CD4-positive, alpha-beta T cell (primary cell): ENCODE measurements at regions not wholly inside any gene's neighbourhood (a gene's known extent, or its start where the extent isn't known, plus 50 kb on each side); places are given as distances from the start of the nearest gene placed in this dataset.

ENCODE experiments used
- ATAC-seq: fragments of 200-7000 bp; cut with Tn5 transposase; one replicate; pipeline ENCODE4 v1.10.0; 2022; ENCODE audit warnings: mild to moderate bottlenecking; ENCODE audit not compliant: poor library complexity
- CTCF ChIA-PET: fragments of 350-600 bp; sonication (Branson Sonifier 250); formaldehyde crosslinking; loops from one replicate; lab custom pipeline; 2021; ENCODE audit warnings: antibody characterized with exemption, inconsistent platforms; lab: Charles Lee
- POLR2A ChIA-PET: fragments of 350-600 bp; sonication (Branson Sonifier 250); formaldehyde crosslinking; loops from one replicate; lab custom pipeline; 2021; ENCODE audit warnings: antibody characterized with exemption, inconsistent platforms; lab: Charles Lee
- DNase-seq, 14 experiments: peaks; one replicate each; pipeline ENCODE4 v3.0.0-alpha.2; 2013 to 2020; ENCODE audit warnings: mixed read lengths in 2 of 14
- H3K27ac ChIP-seq, 2 donors: one replicate each; pipeline versions ENCODE4 v1.5.1 to v1.7.0; 2013; ENCODE audit warnings: low read length in 2 of 2, low read depth in 1 of 2, mild to moderate bottlenecking in 1 of 2
- H3K27me3 ChIP-seq, 2 experiments: 1 replicate in 1 of 2; 2 replicates in 1 of 2; pipeline versions ENCODE4 v1.6.1 to v1.7.0; 2013; ENCODE audit warnings: low read length in 2 of 2, control low read depth in 1 of 2, mild to moderate bottlenecking in 1 of 2, moderate library complexity in 1 of 2; ENCODE audit not compliant: insufficient read depth in 2 of 2, control insufficient read depth in 1 of 2
- H3K36me3 ChIP-seq: one replicate; pipeline ENCODE4 v1.6.1; 2013; ENCODE audit warnings: low read length, control low read depth; ENCODE audit not compliant: insufficient read depth
- H3K4me1 ChIP-seq: one replicate; pipeline ENCODE4 v1.6.1; 2013; ENCODE audit warnings: low read length, control low read depth; ENCODE audit not compliant: insufficient read depth
- H3K4me3 ChIP-seq: one replicate; pipeline ENCODE4 v1.5.1; 2013; ENCODE audit warnings: mild to moderate bottlenecking, low read length, moderate library complexity
- H3K9me3 ChIP-seq, 2 experiments: 1 replicate in 1 of 2; 2 replicates in 1 of 2; pipeline versions ENCODE4 v1.6.1 to v1.7.0; 2013; ENCODE audit warnings: low read length in 2 of 2, mild to moderate bottlenecking in 2 of 2, control low read depth in 1 of 2, moderate library complexity in 1 of 2; ENCODE audit not compliant: control insufficient read depth in 1 of 2, insufficient read depth in 1 of 2
- H3K27ac Mint-ChIP-seq: one replicate; pipeline ENCODE4 v1.8.0; 2020; ENCODE audit warnings: mixed read lengths
- H3K27me3 Mint-ChIP-seq: one replicate; pipeline ENCODE4 v1.8.0; 2021; ENCODE audit warnings: mixed read lengths
- H3K36me3 Mint-ChIP-seq: one replicate; pipeline ENCODE4 v1.8.0; 2021; ENCODE audit warnings: low read depth, mixed read lengths
- H3K4me1 Mint-ChIP-seq: one replicate; pipeline ENCODE4 v1.8.0; 2021; ENCODE audit warnings: low read depth, mixed read lengths
- H3K4me3 Mint-ChIP-seq: one replicate; pipeline ENCODE4 v1.8.0; 2020; ENCODE audit warnings: mild to moderate bottlenecking, mixed read lengths
- H3K9me3 Mint-ChIP-seq: one replicate; pipeline ENCODE4 v1.8.0; 2020; ENCODE audit warnings: mixed read lengths
- intact Hi-C, 2 experiments: fragments of 100-400 bp; cut with DNase I in 1 of 2; cut with micrococcal nuclease in 1 of 2; formaldehyde crosslinking; loops; one replicate each; pipeline versions ENCODE4 v1.15.1 to v1.9.0; 2023 to 2025; cut with DNase I, micrococcal nuclease
- TF ChIP-seq, protein P1 (sequence below): fragments of 200-600 bp; IDR thresholded peaks from one replicate; pipeline ENCODE4 v1.8.0; 2022; ENCODE audit warnings: antibody characterized with exemption, mild to moderate bottlenecking

DNA sequence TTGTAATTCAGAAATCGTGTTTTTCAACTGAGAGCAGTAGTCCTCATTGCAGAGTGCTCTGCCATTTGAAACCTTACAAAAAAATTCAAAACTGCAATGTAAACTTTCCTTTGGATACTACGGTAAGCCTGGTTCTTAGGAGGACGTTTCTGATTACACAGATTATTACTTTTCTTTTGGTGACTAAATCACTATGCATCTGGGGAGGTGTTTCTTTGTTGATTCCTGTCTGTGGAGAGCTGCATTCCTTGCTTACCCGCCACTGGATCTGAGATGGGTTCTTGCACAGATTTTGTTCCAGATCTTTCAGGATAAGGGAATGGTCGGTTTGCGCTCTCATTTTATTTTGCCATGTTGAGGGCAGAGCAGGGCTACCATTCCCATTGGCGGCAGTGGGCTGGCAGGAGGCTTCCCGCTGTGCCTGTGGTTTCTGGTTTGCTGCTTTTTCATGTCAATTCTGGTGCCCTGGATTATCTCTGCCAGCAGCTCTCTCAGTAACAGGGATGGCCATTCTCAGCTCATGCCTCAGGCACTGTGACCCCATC, 485.1 kb downstream of the GLRX3 start:
- ATAC-seq (no peak), DNase-seq (no peak)
- Mint-ChIP-seq H3K4me3 (no peak overlapping the region), H3K27ac (no peak overlapping the region), H3K27me3 (peaks cover 45% of the 10 kb centered on the region), H3K36me3 (no peaks in the 10 kb centered on the region), H3K9me3 (no peaks in the 10 kb centered on the region), H3K4me1 (no peaks in the 10 kb centered on the region)
- CTCF ChIA-PET, result no interaction called here
- Histone ChIP-seq H3K36me3 (no peaks in the 10 kb centered on the region), H3K27ac (no peak overlapping the region), H3K9me3 (peaks cover 0 to 17% of the 10 kb centered on the region in 2 experiments), H3K27me3 (no peaks in the 10 kb centered on the region), H3K4me3 (no peak overlapping the region), H3K4me1 (no peaks in the 10 kb centered on the region)
- POLR2A ChIA-PET, result no interaction called here
- intact Hi-C loops, result no loop called here
- TF ChIP-seq, protein P1, sequence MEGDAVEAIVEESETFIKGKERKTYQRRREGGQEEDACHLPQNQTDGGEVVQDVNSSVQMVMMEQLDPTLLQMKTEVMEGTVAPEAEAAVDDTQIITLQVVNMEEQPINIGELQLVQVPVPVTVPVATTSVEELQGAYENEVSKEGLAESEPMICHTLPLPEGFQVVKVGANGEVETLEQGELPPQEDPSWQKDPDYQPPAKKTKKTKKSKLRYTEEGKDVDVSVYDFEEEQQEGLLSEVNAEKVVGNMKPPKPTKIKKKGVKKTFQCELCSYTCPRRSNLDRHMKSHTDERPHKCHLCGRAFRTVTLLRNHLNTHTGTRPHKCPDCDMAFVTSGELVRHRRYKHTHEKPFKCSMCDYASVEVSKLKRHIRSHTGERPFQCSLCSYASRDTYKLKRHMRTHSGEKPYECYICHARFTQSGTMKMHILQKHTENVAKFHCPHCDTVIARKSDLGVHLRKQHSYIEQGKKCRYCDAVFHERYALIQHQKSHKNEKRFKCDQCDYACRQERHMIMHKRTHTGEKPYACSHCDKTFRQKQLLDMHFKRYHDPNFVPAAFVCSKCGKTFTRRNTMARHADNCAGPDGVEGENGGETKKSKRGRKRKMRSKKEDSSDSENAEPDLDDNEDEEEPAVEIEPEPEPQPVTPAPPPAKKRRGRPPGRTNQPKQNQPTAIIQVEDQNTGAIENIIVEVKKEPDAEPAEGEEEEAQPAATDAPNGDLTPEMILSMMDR, result no peak

DNA sequence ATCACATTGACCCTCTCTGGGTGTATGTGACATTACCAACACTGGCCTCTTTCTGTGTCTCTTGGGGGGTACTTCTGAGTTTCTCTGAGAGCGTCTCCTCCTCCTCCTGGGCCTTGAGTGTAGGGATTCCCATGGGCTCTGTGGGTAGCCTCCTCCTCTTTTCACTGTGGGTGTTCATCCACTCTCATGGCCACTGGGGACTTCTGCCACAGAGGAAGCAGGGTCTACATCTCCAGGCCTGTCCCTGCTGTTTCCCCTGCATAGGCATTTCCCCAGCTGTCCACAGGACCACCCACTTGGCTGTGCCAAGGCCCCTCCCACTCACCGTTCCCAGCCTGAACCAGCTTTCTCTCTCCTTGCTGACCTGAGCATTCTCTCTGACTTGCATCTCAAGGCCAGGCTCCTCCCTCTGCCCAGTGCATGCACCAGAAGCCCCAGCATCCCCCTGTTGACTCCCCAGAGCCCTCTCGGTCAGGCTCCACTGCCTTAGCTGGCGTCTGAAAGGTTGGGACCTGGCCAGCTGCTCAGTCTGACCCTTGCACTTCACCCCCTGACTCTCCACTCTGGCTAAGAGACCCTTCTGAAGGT, 487.6 kb downstream of the GLRX3 start:
- Mint-ChIP-seq H3K9me3 (no peaks in the 10 kb centered on the region), H3K27me3 (peaks cover 37% of the 10 kb centered on the region), H3K27ac (no peak overlapping the region), H3K36me3 (no peaks in the 10 kb centered on the region), H3K4me3 (no peak overlapping the region), H3K4me1 (no peaks in the 10 kb centered on the region)
- TF ChIP-seq, protein P1, result no peak
- ATAC-seq (no peak), DNase-seq (no peak)
- Histone ChIP-seq H3K27me3 (no peaks in the 10 kb centered on the region), H3K36me3 (no peaks in the 10 kb centered on the region), H3K27ac (no peak overlapping the region), H3K4me1 (no peaks in the 10 kb centered on the region), H3K4me3 (no peak overlapping the region), H3K9me3 (peaks cover 0 to 17% of the 10 kb centered on the region in 2 experiments)
- CTCF ChIA-PET, result no interaction called here
- POLR2A ChIA-PET, result no interaction called here
- intact Hi-C loops, result no loop called here

DNA sequence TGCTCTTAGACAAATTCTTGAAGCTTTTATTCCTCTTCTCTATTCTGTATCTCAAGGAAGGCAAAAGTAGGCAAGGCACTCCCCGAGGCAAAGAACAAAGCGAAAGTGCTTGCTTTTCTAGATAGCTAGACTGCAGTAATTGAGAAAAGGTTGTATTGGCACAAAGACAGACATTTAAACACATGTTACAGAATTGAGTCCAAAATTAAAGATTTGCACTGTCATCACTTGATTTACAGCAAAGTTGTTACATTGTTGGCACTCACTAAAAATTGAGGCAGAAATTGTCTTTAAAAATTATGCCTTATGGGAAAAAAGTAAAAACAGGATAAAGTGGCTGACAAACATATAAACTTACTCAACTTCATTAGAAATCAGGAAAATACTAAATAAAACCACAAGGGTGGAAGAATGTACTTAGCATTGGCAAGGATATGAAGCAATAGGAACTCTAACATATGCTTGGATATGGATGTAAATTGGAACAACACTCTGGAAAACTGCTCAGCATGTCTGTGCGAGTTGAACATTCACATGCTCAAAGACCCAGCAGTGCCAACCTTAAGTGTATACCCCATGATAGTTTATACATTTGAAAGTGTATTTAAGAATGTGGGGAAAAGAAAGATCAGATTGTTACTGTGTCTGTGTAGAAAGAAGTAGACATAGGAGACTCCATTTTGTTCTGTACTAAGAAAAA, 491.3 kb downstream of the GLRX3 start:
- Mint-ChIP-seq H3K4me3 (no peak overlapping the region), H3K36me3 (no peaks in the 10 kb centered on the region), H3K9me3 (no peaks in the 10 kb centered on the region), H3K27ac (no peak overlapping the region), H3K27me3 (peaks cover 29% of the 10 kb centered on the region), H3K4me1 (no peaks in the 10 kb centered on the region)
- H3K9me3 ChIP-seq, result peaks cover 0 to 13% of the 10 kb centered on the region in 2 experiments
- H3K36me3 ChIP-seq, result no peaks in the 10 kb centered on the region
- TF ChIP-seq, protein P1, result no peak
- intact Hi-C loops, result no loop called here
- POLR2A ChIA-PET, result no interaction called here
- DNase-seq (no peak), ATAC-seq (no peak)
- no peak overlapping the region for H3K4me3 ChIP-seq
- H3K27ac ChIP-seq, result no peak overlapping the region
- CTCF ChIA-PET, result no interaction called here
- H3K27me3 ChIP-seq, result no peaks in the 10 kb centered on the region
- H3K4me1 ChIP-seq, result no peaks in the 10 kb centered on the region
